Fibroblast of peridontal ligament (primary cell): ENCODE measurements at regions not wholly inside any gene's neighbourhood (a gene's known extent, or its start where the extent isn't known, plus 50 kb on each side); places are given as distances from the start of the nearest gene placed in this dataset.

Experiments
- DNase-seq: peaks from one replicate; pipeline ENCODE4 v3.0.0-alpha.2; 2010; ENCODE audit errors: extremely low read depth

- DNase-seq: no peak
These were observed 441.9 kb downstream of the SPRY1 start for GRCh38 chr4:123838474-123838873.

- DNase-seq: no peak
These were observed 443.6 kb downstream of the SPRY1 start for GRCh38 chr4:123840197-123840596.

GRCh38 chr4:123841447-123842121 is 445.0 kb downstream of the SPRY1 start:
- no peak for DNase-seq

- no peak for DNase-seq
These were observed 446.5 kb downstream of the SPRY1 start for GRCh38 chr4:123843137-123843536.

GRCh38 chr4:123844374-123844773 is 447.8 kb downstream of the SPRY1 start:
- DNase-seq: no peak

- no peak for DNase-seq
These were observed 449.5 kb downstream of the SPRY1 start for GRCh38 chr4:123846092-123846491.

GRCh38 chr4:123846561-123846960 is 450.0 kb downstream of the SPRY1 start:
- DNase-seq: peak; percentile 53

- no peak for DNase-seq
These were observed 452.0 kb downstream of the SPRY1 start for GRCh38 chr4:123848606-123849005.

- DNase-seq: no peak
These were observed 452.9 kb downstream of the SPRY1 start for GRCh38 chr4:123849495-123849894.

GRCh38 chr4:123851521-123851920 is 454.9 kb downstream of the SPRY1 start:
- no peak for DNase-seq

GRCh38 chr4:123853651-123854050 is 457.1 kb downstream of the SPRY1 start:
- DNase-seq: no peak

GRCh38 chr4:123856689-123857545 is 460.3 kb downstream of the SPRY1 start:
- peak; percentile 59 for DNase-seq

- no peak for DNase-seq
These were observed 461.9 kb downstream of the SPRY1 start for GRCh38 chr4:123858465-123858864.

GRCh38 chr4:123862812-123863211 is 466.2 kb downstream of the SPRY1 start:
- no peak for DNase-seq

GRCh38 chr4:123866796-123867195 is 470.2 kb downstream of the SPRY1 start:
- DNase-seq: no peak

- DNase-seq: peak; percentile 27
These were observed 471.5 kb downstream of the SPRY1 start for GRCh38 chr4:123867910-123868587.

- DNase-seq: no peak
These were observed 473.0 kb downstream of the SPRY1 start for GRCh38 chr4:123869286-123870215.

- DNase-seq: no peak
These were observed 473.8 kb downstream of the SPRY1 start for GRCh38 chr4:123870216-123870876.

GRCh38 chr4:123871341-123871740 is 474.7 kb downstream of the SPRY1 start:
- no peak for DNase-seq

GRCh38 chr4:123874063-123874462 is 477.5 kb downstream of the SPRY1 start:
- no peak for DNase-seq

GRCh38 chr4:123876143-123876542 is 479.5 kb downstream of the SPRY1 start:
- DNase-seq: no peak
